ENCODE measurements at regions not wholly inside any gene's neighbourhood (a gene's known extent, or its start where the extent isn't known, plus 50 kb on each side); places are given as distances from the start of the nearest gene placed in this dataset.
"Not testable (repeated sequence)": the region's sequence is repeated elsewhere in the genome, so short reads cannot be mapped to it uniquely, and the experiment has no call there.

DNA sequence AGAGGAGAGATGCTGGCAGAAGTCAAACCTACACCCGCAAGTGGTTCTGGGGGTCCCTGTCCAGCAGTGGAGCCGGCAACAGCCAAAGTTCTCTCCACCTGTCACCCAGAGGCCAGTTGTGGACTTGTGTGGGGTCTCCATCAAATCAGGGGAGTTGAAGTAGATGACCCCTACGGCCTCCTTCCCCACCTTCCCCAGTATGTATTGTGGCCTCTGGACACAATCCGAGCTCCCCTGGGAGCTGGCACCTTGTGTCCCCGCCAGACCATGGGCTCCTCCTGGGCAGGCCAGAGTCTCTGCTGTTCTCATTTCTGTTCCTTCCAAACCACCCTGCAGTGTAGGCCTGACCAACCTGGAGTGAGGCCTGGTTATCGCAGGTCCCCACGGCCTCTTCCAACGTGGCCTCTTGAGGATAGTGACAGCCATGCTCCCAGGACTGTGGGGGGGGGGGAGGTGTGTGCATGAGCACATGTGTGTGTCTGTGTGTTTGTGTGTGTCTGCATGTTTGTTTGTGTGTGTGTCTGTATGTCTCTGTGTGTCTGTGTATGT, 246.4 kb downstream of the MATN1 start:
- no peak for DNase-seq

DNA sequence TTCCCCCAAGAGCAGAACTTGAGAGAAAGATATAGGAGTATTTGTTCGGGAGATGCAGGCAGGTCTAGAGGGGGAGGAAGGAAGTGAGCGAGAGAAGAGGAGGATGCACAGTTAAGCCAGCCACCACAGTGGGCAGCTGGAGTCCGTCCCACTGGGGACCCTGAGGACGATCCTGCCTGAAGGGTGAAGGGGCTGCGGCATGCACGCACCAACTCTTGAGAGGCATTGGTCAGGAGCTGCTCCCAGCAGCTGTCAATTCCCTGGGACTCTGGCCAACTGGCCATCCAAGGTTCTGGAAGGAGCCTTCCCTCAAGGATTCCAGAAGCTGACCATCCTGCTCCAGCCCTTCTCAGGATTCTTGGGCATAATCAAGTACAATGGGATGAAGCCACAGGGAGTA, 246.9 kb downstream of the MATN1 start:
- no peak for DNase-seq

DNA sequence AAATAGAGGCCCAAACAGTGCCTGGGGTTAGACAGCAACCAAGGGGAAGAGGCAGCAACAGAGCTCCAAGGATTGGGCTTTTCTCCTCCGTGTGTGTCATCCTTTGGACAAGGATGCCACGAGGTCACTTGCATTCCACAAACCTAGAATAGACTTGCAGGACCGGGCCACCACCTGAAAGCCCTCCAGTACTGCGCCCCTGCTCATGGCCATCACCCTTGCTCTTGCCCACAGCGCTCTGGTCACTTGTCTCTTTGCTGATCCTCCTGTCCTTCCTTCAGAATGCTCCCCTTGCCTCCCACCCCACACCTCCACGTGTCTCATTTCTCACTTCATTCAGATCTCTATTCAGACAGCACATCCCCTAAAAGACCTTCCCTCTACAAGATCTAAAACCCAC, 247.4 kb downstream of the MATN1 start:
- DNase-seq = no peak

DNA sequence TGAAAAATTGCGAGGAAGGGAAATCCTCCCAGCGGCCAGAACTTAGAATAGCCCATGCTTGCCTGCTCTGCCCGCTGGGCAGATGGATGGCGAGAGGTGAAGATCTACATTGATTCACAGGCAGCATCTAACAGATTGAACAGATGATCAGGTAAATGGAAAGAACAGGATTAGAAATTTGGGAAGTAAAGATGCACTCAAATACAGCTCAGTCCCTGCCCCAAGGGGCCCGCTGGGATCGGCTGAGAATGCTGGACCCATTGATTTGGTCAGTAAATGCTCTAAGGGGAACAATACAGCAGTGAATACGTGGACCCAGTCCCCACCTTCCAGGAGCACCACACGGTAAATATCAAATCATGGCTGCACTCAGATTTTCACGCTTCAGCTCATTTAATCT, 248.2 kb downstream of the MATN1 start:
- DNase-seq = no peak

DNA sequence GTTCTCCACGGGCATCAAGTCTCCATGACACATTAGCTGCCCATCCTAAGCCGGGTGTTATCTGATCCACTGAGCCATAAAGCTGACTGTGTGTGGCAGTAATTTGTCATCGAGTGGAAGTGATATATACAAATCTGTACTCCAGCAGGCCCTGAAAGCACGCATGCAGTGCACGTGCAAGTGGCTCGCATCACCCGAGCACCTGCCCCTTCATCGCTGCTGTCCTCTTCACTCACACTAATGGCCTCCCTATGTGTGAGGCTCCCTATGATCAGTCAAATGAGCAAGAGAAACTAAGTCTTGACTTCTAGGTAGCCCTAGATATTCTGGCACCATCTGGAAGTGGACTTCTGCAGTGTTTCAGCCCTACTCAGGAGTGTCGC, 248.6 kb downstream of the MATN1 start:
- DNase-seq = no peak

DNA sequence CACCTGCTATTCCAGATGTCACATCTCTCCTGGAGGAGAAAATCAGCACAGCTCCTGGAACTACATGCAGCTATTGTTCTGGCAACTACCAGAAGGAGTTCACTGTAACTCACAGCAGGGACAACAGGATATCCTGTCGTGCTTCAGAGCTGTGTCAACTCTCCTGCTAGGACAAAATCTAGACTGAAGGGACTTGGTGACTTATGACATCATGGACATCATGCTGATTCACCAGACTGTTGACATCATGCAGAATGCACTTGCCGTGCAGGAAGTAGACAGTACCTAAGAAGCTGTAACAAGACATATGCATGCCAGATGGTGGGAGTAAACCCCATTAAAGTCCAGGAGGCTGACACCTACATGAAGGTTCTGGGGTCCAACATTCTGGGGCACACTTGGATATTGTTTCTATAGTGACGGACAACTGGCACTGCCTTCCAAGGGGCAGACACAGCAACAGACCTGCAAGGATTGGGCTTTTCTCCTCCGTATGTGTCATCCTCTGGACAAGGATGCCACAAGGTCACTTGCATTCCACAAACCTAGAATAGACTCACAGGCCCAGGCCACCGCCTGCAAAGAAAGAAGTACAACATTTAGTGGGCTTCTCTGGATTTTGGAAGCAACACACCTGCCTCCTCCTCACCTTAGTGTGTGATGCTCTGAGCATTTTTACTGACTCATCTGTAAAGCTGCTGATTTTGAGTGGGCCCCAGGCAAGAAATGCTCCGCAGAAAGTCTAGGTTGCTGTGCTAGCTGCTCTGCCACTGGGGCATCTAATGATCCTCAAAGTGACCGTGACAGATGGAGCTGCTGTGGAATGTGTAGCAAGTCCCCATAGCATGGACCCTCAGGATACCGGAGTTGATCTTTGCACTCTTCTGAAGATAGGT, 249.2 kb downstream of the MATN1 start:
- no peak for DNase-seq

DNA sequence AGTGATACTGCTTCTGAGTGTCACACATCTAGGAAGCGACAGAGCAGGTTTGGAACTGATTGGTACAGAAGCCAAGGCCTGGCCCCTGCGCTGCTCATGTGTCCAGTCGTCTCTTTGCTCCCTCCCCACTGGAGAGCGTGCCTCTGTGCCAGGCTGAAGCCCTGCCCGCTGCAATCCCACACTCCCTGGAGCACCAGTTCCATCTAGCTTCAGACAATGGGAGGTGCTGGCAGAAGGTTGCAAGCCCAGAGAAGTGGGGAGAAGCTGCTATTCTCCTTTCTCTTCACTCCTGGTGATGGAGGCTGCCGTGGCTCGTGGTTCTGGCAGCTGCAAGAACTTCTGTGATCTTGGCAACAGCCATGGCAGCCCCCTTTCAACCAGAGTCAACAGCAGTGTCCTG, 250.9 kb downstream of the MATN1 start:
- DNase-seq = no peak

DNA sequence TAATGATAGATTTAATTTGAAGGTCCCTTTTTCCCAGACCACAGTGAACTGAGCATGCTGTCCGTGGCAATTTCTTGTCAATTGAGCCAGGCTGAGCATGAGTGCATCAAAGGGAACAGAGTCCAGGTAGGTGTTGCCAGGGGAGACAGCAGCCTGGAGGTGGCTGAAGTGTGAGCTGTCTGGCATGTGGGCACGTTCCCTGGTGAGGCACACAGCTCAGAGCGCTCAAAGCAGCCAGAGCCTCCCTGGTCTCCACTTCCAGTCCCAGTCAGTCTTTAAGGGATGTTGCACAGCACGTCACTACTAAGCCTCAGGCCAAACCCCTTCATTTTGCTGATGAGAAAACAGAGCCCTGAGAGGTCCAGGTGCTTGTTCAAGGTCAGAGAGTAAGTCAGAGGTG, 251.4 kb downstream of the MATN1 start:
- DNase-seq = no peak

DNA sequence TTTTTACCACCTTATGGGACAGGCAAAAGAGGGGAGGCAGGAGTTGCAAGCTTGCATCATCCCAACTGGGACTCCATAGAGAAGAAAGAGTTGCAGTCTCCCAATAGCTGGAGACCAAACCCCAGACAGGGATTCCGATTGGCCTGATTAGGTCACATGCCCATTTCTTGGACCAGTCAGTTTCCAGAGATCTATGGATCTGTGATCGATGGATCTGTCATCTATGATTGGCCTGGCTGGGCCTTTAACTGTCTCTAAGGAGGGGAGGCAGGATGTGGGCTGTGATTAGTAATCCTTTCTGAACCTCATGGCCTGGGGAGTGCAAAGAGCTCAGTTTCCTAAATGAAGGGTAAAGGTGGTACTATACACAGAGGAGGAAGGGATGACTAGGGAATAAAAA, 252.1 kb downstream of the MATN1 start:
- no peak for DNase-seq

DNA sequence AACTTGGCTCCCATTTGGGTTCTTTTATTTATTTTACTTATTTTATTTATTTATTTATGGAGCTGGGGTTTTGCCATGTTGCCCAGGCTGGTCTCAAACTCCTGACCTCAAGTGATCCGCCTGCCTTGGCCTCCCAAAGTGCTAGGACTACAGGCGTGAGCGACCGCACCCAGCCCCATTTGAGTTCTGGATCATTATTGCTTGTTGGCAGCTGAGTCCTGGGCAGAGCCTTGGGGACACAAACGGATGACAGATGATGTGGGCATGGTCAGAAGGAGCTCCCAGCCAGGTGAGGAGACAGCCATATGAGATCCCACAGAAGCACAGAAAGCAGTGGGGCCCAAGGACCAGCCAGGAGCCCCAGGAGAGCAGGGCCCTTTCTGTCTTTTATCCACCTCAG, 254.0 kb downstream of the MATN1 start:
- DNase-seq = no peak

DNA sequence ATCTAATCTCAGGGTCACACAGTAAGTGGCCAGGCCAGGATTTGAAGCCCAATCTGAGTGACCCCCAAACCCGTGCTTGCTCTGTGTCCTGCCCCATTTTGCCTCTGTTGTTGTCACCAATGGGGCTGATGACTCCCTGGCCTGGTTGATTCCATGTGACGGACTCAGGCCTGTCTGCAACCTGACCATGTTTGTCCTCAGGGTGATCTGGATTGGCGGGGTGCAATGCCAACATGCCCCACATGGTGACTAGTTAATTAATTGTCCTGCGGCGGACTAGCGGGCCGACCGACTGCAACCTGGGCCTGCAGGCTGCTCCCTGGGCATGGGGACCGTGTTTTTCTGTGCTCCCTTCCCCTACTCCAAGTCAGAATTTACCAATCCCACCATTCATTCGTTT, 256.3 kb downstream of the MATN1 start:
- DNase-seq = no peak

DNA sequence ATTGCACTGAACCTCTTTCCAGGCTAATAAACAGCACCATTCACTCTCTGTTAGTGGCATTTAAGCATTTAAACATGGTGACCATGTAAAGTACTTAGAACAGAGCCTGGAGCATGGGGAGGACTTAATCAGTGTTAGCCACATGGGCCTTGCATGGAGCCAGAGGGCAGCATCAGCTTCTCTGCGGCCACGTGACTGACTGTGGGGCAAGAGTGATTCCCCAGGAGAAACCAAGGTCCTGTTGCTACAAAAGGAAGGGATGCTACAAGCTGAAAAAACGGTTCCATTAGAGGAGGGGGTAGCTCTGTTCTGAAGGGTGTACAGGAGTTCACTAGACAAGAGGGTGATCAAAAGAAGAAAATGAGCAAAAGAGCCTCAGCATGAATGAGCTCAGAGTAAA, 256.8 kb downstream of the MATN1 start:
- DNase-seq = no peak

DNA sequence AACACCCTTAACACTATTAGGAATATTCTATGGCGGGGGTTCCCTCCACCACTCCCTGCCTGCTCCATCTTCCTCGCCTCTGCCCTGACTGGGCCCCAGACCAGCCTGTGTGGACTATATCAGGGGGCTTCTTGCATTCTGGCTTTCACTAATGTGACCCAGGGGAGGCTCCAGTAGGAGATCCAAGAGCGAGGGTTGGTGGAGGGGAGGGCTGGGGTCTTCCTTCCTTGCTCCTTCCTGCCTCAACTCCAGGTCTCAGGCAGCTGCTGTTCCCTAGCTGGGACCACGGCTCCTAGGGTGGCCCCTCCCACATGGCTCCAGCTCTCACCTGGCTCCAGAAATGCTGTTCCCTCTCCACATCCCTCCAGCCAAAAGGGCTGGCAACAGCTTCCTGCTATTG, 257.4 kb downstream of the MATN1 start:
- DNase-seq = no peak

DNA sequence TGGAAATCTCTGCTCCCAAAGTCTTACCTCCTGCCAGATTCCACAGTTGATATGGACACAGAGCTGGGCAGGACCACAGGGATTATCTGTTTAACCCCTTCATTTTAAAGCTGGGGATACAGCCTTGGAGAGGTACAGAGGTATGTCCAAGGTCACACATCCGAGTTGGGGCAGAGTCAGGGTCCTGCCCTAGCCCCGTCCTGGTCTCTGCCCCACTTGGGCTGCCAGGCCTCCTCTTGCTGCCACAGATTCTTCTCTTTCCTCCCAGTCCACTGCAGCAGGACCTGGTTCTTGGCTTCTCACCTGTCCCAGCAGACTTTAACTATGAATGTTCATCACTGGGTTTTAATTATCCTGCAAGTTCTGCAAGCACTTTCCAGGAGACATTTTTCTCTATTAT, 258.3 kb downstream of the MATN1 start:
- no peak for DNase-seq

DNA sequence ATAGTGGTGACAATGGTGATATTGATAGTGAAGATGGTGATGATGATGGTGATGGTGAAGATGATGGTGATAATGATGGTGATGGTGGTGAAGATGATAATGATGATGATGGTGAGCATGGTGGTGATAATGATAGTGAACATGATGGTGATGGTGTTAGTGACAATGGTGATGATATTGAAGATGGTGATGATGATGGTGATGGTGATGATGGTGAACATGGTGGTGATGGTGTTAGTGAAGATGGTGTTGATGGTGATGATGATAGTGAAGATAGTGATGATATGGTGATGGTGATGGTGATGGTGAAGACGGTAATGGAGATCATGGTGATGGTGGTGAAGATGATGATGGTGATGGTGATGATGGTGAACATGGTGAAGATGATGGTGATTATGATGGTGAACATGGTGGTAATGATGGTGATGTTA, 259.2 kb downstream of the MATN1 start:
- no peak for DNase-seq

DNA sequence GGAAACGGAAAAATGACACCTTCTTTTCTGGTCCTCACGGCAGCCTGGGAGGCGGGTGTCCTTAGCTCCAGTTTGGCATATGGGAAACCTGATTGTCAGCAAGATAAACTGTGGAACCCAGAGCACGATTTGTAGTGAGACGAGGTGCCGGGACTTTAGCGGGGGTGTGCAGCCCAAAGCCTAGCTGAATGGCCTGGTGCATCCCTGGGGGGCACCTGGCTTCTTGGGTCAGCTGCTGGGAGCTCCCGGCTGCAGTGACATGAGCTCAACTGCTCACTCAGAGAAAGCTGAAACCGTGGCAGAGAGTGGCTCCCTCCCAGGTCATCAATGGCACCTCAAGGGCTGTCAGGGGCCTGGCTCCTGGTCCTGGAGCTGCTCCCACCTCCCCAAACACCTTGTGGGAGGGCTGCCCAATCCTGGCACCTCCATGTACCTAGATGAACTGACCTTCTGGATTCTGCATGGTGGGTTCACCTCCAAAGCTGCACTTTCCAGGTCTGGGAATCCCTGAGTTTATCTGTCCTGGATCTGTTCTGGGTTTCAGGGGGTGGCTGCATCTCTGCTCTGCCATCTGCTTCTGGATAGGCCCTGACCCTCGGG, 260.5 kb downstream of the MATN1 start:
- DNase-seq = no peak

DNA sequence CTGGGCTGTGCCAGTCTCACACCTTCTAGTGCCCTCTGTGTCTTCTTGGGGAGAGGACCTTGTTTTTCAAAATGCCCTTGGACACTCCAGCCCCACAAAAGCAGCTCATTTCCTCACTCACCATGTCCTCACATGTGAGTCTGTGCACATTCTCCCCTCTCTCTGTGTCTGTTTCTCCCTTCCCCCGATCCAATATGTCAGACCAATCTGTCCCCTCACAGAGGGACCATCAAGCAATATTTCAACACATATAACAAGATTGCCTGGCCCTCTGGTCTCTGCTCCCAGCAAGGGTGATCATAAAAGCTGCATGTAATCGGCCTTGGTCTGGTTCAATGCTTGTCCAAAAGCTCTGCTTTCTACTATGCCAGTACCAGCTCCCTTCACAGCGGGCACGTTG, 261.2 kb downstream of the MATN1 start:
- DNase-seq = no peak

DNA sequence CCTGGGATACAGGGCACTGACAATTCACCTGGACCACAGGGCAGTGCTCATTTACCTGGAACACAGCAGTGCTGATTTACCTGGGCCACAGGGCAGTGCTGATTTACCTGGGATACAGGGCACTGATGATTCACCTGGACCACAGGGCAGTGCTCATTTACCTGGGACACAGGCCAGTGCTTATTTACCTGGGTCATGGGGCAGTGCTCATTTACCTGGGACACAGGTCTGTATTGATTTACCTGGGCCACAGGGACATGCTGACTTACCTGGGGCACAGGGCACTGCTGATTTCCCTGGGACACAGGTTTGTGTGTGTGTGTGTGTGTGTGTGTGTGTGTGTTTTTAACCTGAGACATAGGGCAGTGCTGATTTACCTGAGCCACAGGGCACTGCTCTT, 261.7 kb downstream of the MATN1 start:
- DNase-seq = no peak

DNA sequence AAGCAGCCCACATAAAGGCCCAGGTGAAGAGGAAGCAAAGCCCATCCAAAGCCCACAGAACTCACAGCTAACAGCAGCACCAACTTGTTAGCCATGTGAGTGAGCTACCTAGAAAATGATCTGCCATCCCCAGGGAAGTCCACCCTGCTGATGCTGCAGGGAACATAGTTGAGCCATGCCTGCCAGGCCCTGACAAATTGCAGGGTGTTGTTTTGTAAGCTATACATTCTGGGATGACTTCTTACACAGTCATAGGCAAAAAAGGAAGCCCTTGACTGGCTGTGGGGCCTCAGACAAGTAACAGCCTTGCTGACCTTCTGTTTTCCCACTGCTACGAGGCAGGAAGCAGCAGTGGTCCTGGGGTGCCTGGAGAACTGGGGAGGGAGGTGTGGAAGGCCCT, 262.7 kb downstream of the MATN1 start:
- DNase-seq = no peak

DNA sequence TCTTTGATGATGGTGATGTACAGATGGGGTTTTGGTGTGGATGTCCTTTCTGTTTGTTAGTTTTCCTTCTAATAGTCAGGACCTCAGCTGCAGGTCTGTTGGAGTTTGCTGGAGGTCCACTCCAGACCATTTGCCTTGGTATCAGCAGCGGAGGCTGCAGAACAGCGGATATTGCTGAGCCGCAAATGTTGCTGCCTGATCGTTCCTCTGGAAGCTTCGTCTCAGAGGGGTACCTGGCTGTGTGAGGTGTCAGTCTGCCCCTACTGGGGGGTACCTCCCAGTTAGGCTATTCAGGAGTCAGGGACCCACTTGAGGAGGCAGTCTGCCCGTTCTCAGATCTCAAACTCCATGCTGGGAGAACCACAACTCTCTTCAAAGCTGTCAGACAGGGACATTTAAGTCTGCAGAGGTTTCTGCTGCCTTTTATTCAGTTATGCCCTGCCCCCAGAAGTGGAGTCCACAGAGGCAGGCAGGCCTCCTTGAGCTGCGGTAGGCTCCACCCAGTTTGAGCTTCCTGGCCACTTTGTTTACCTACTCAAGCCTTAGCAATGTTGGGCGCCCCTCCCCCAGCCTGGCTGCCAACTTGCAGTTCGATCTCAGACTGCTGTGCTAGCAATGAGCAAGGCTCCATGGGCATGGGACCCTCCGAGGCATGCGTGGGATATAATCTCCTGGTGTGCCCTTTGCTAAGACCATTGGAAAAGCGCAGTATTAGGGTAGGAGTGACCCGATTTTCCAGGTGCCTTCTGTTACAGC, 264.5 kb downstream of the MATN1 start:
- DNase-seq = not testable (repeated sequence)

DNA sequence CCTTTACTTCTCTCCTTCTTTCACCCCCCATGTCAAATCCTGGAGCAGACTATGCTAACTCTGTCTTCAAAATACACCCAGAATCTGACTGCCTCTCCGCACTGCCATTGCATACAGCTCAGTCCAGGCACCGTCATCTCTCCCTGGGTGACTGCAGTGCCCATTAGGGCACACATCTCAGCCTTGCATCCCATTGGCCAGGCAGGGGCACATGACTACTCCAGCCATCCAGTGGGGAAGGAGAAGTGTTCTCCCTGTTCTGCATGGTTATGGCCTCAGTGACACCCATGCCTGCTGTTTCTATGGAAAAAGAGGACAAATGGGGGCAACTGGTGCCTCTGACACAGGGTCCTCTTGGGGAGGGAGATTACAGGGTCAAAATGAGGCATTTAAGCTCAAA, 270.5 kb downstream of the MATN1 start:
- DNase-seq = no peak

DNA sequence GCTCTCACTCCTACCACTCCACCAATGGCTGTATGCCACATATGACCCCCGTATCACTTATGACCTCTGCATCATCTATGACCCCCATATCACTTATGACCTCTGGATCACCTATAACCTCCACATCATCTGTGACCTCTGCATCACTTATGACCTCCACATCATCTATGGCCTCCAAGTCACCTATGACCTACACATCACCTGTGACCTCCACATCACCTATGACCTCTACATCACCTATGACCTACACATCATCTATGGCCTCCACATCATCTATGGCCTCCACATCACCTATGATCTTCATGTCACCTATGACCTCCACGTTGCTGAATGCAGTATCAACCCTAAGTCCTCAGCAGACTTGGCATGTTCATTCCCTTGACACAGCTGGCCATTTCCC, 271.2 kb downstream of the MATN1 start:
- DNase-seq = no peak

DNA sequence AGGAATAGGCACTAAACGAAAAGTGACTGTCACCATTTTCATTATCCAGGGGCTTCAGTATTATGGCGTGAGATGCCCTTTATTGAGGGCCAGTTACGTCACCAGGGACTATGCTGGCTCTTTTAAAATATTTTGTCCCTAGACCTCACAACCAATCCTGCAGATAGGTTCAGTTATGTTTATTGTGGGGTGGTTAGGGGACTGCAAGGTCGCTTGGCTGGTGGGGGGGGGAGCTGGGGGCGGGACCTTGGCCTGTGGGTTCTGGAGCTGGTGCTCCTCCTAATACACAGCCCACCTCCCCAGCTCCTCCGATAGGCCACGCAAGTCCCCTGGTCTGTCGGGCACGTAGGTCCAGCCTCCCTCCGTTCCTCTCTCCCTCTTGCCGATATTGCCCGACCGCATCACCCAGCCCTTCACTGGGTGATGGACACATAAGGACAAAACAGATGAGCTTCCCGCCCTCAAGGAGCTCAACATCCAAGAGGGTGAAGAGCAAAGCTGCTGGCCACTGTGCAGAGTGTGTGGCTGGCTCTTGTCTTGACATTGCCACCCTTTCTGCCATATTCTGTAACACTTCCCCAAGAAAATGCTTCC, 271.8 kb downstream of the MATN1 start:
- DNase-seq = no peak
